Ovary (tissue), 7 donors: ENCODE measurements at regions not wholly inside any gene's neighbourhood (a gene's known extent, or its start where the extent isn't known, plus 50 kb on each side); places are given as distances from the start of the nearest gene placed in this dataset.

Experiments used
- DNase-seq, 5 donors: peaks; one replicate each; pipeline ENCODE4 v3.0.0-alpha.2; 2019 to 2020
- H3K27ac ChIP-seq, 2 donors: fragments of 200-600 bp; one replicate each; pipeline versions ENCODE4 v1.5.1 to v1.8.0; 2019 to 2022
- H3K27me3 ChIP-seq: fragments of 200-600 bp; one replicate; pipeline ENCODE4 v1.8.0; 2022
- H3K36me3 ChIP-seq: fragments of 200-600 bp; sonication (generic); one replicate; pipeline ENCODE4 v1.5.1; 2019
- H3K4me1 ChIP-seq: one replicate; pipeline ENCODE4 v1.8.1; 2013; ENCODE audit warnings: mild to moderate bottlenecking, moderate library complexity; ENCODE audit not compliant: insufficient read depth
- H3K4me3 ChIP-seq: fragments of 200-600 bp; sonication (generic); one replicate; pipeline ENCODE4 v1.5.1; 2017
- H3K9me3 ChIP-seq, 2 donors: fragments of 200-600 bp in 1 of 2; sonication (generic) in 1 of 2; one replicate each; pipeline versions ENCODE4 v1.5.1 to v1.8.1; 2013 to 2019; ENCODE audit warnings: mild to moderate bottlenecking in 1 of 2, moderate library complexity in 1 of 2
- EP300 ChIP-seq: sonication (generic); formaldehyde crosslinking; IDR thresholded peaks from one replicate; pipeline ENCODE4 v1.6.1; 2017; ENCODE audit warnings: antibody characterized with exemption
- POLR2A ChIP-seq: fragments of 450-650 bp; IDR thresholded peaks from one replicate; pipeline ENCODE4 v1.6.1; 2017; ENCODE audit warnings: antibody characterized with exemption, mild to moderate bottlenecking, moderate library complexity
- WGBS, 3 donors: extraction: QIAGEN DNeasy Blood & Tissue Kit in 1 of 3; methylation state at CpG; one replicate each; pipeline versions ENCODE4 v1.1.5 to v1.1.7; 2013 to 2017; 5-methylcytosine and 5-hydroxymethylcytosine counted together
- intact Hi-C, 4 donors: fragments of 100-400 bp; cut with DNase I; formaldehyde crosslinking; loops; one replicate each; pipeline versions ENCODE4 v1.11.0 to v1.15.1; 2022 to 2023
- TF ChIP-seq, protein P1 (sequence below), 3 donors: fragments of 450-650 bp in 2 of 3; fragments of 200-600 bp in 1 of 3; IDR thresholded peaks; one replicate each; pipeline versions ENCODE4 v1.5.1 to v1.8.0; 2016 to 2022; ENCODE audit warnings: antibody characterized with exemption in 3 of 3, mild to moderate bottlenecking in 1 of 3
- donor health status: DM: no; HTN: no; CAD: no; lungs with moderate emphysema.
- donor health status: DM: no; HTN: no; CAD: no.
- donor health status: Bipolar disorder and iron deficiency.
- donor health status: DM: no; HTN: no; CAD: no.
- donor health status: DM: yes; HTN: yes; CAD: no.

DNA sequence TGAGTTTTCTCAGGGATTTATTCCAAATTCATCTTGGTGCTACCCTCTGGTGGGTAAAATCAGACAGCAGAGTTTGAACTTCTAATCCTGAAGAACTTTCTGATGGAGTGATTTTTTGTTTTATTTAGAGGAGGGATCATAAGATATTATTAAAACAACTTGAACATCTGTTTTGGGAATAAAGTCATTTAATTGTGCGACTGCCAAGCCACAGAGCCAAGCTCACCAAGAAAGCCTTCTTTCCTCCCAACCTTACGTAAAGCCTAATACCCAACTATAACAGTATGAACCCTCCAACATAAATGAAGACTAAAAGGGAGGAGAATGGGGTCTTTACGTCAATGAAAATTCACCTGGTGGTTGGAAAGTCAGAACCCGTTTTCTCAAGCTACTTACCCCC, 205.5 kb upstream of the IGF1 start:
- no peak overlapping the region for H3K27ac ChIP-seq

DNA sequence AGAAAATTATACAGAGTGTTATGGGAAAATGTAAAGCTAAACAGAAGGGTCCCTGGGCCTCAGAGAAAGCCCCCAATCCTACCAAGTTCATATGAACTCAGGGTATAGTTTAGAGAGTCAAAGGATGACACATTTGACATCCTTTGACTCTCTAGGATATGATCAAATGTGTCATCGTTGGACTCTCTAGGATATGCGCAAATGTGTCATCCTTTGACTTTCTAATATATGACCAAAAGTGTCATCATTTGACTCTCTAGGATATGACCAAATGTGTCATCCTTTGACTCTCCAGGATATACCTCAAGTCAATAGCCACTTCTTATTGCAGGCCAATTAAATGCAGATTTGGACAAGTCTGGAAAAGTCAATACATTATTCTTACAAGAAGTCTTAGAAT, 204.8 kb upstream of the IGF1 start:
- Histone ChIP-seq H3K36me3 (no peaks in the 10 kb centered on the region), H3K4me1 (no peaks in the 10 kb centered on the region), H3K9me3 (no peaks in the 10 kb centered on the region), H3K4me3 (no peak overlapping the region), H3K27me3 (no peaks in the 10 kb centered on the region), H3K27ac (no peak overlapping the region)
- TF ChIP-seq, protein P1, sequence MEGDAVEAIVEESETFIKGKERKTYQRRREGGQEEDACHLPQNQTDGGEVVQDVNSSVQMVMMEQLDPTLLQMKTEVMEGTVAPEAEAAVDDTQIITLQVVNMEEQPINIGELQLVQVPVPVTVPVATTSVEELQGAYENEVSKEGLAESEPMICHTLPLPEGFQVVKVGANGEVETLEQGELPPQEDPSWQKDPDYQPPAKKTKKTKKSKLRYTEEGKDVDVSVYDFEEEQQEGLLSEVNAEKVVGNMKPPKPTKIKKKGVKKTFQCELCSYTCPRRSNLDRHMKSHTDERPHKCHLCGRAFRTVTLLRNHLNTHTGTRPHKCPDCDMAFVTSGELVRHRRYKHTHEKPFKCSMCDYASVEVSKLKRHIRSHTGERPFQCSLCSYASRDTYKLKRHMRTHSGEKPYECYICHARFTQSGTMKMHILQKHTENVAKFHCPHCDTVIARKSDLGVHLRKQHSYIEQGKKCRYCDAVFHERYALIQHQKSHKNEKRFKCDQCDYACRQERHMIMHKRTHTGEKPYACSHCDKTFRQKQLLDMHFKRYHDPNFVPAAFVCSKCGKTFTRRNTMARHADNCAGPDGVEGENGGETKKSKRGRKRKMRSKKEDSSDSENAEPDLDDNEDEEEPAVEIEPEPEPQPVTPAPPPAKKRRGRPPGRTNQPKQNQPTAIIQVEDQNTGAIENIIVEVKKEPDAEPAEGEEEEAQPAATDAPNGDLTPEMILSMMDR (IDR thresholded peaks at IDR 0.05): no peak
- TF ChIP-seq EP300 (no peak), POLR2A (no peak)
- WGBS, 3 donors: 87 to 100% (median 97%) methylated on average over 2 of the region's 2 CpGs
- intact Hi-C loops: no loop called here
- no peak for DNase-seq

More for the DNA sequence above, 205.5 kb upstream of the IGF1 start:
- H3K36me3 ChIP-seq: no peaks in the 10 kb centered on the region
- WGBS, 3 donors: 87 to 90% (median 89%) methylated on average over 4 of the region's 4 CpGs
- DNase-seq: no peak
- no peak for TF ChIP-seq EP300
- no peak for TF ChIP-seq POLR2A
- TF ChIP-seq, protein P1 (IDR thresholded peaks at IDR 0.05): no peak
- intact Hi-C loops: no loop called here
- H3K4me1 ChIP-seq: no peaks in the 10 kb centered on the region
- H3K4me3 ChIP-seq: no peak overlapping the region
- H3K27me3 ChIP-seq: no peaks in the 10 kb centered on the region
- H3K9me3 ChIP-seq: no peaks in the 10 kb centered on the region

DNA sequence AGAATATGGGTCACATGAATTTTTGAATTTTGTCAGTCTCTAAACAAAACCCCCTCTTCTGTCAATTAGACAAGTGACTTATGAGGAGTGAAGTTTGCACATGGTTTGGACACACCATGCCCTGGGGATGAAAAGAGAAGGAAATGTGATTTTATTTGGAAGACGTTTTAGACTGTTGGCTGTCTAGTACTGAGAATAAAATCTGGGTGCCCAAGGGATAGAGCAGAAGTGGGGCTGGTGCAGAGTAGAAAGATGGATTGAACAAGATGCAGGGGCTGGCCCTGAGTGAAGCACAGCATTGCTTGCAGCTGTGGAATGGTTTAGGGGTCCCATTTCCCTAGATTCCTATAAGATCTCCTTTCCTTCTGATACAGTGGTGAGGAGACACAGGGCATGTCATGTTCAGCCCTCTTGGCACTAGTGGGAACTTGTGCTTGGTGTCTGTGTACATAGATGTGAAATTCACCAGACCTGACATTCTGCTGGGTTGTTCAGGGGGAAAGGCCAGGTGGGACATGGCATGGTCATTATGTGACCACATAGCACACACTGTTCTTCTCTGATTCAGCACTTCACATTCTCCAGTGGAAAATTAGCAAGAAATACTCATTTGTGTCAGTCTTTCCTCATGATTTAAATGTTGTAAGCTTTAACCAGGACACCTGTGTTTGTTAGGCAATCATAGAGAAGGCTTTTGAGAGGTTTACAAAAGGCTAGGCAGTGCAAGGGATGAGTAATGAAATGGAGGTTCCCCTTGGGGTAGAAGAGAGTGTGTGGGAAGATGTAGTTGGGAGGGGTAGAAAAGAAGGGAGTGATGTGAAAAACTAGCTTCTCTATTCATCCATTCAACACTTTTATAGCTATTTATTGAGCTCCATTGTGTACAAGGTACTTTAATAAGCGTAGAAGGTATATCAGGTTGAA, 202.3 kb upstream of the IGF1 start:
- WGBS, 3 donors: 88 to 92% (median 89%) methylated on average over 2 of the region's 2 CpGs
- no peaks in the 10 kb centered on the region for H3K36me3 ChIP-seq
- TF ChIP-seq EP300 (no peak), POLR2A (no peak)
- TF ChIP-seq, protein P1 (IDR thresholded peaks at IDR 0.05): no peak
- H3K27ac ChIP-seq: no peak overlapping the region
- H3K9me3 ChIP-seq: no peaks in the 10 kb centered on the region
- no peak for DNase-seq
- H3K27me3 ChIP-seq: no peaks in the 10 kb centered on the region
- no peak overlapping the region for H3K4me3 ChIP-seq
- no peaks in the 10 kb centered on the region for H3K4me1 ChIP-seq
- intact Hi-C loops: no loop called here

DNA sequence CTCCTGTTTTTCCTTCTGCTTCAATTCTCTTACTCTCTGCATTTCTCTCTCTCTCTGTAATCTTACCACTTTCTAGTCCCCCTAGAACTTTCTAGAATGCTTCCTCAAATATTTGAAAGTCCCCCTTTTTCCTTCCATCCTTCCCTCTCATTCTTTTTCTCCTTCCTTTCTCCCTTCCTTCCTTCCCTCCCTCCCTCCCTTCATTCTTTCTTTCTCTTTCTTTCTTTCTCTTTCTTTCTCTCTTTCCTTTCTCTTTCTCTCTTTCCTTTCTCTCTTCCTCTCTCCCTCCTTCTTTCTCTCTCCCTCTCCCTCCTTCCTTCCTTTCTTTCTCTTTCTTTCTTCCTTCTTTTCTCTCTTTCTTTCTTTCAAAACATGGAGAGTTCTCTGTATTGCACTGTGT, 201.4 kb upstream of the IGF1 start:
- Histone ChIP-seq H3K4me3 (no peak overlapping the region), H3K27ac (no peak overlapping the region), H3K9me3 (no peaks in the 10 kb centered on the region), H3K36me3 (no peaks in the 10 kb centered on the region), H3K27me3 (no peaks in the 10 kb centered on the region), H3K4me1 (no peaks in the 10 kb centered on the region)
- intact Hi-C loops: no loop called here
- no peak for DNase-seq
- no peak for TF ChIP-seq POLR2A
- TF ChIP-seq, protein P1 (IDR thresholded peaks at IDR 0.05): no peak
- TF ChIP-seq EP300: no peak
